NT2/D1 (cell line): ENCODE measurements at regions not wholly inside any gene's neighbourhood (a gene's known extent, or its start where the extent isn't known, plus 50 kb on each side); places are given as distances from the start of the nearest gene placed in this dataset.

Source experiments
- DNase-seq: peaks from one replicate; pipeline ENCODE4 v3.0.0-alpha.2; 2011; ENCODE audit warnings: low read depth, low spot score
- H3K27me3 ChIP-seq: 2 replicates; pipeline ENCODE4 v1.6.0; 2011; ENCODE audit warnings: mild to moderate bottlenecking; ENCODE audit not compliant: insufficient read length, insufficient read depth
- H3K36me3 ChIP-seq: 2 replicates; pipeline ENCODE4 v1.6.1; 2011; ENCODE audit warnings: mild to moderate bottlenecking, low read length, mixed read lengths; ENCODE audit not compliant: insufficient read depth, insufficient read length
- H3K4me1 ChIP-seq: 2 replicates; pipeline ENCODE4 v1.5.1; 2011; ENCODE audit not compliant: insufficient read depth, insufficient read length
- H3K4me3 ChIP-seq: 2 replicates; pipeline ENCODE4 v1.5.1; 2011; ENCODE audit warnings: low read depth; ENCODE audit not compliant: insufficient read length
- H3K9ac ChIP-seq: 2 replicates; pipeline ENCODE4 v1.6.0; 2011; ENCODE audit warnings: low read depth; ENCODE audit not compliant: insufficient read length
- H3K9me3 ChIP-seq: 2 replicates; pipeline ENCODE4 v1.5.1; 2011; ENCODE audit warnings: mild to moderate bottlenecking, low read length; ENCODE audit not compliant: insufficient read depth
- SUZ12 ChIP-seq: IDR thresholded peaks from 2 replicates; pipeline ENCODE4 v1.6.1; 2011; ENCODE audit not compliant: insufficient read length, insufficient read depth; ENCODE audit errors: extremely low read depth
- YY1 ChIP-seq: IDR thresholded peaks from 2 replicates; pipeline ENCODE4 v1.6.1; 2011; ENCODE audit not compliant: insufficient read length, insufficient read depth
- ZNF274 ChIP-seq: IDR thresholded peaks from 2 replicates; pipeline ENCODE4 v1.6.1; 2011; ENCODE audit warnings: mild to moderate bottlenecking, low read depth, low read length

DNA sequence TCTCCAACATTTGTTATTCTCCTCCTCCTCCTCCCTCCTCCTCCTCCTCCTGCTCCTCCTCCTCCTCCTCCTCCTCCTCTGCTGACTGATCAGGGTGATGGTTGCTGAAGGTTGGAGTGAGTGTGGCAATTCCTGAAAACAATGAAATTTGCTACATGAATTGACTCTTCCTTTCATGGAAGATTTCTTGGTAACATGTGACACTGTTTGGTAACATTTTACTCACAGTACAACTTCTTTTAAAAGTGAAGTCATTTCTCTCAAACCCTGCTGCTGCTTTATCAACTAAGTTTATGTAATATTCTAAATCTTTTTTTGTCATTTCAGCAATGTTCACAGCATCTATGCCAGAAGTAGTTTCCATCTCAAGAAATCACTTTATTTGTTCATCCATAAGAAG is 543.0 kb downstream of the MAFB start:
- Histone ChIP-seq H3K4me3 (no peak overlapping the region), H3K27me3 (no peaks in the 10 kb centered on the region), H3K36me3 (no peaks in the 10 kb centered on the region), H3K9me3 (peaks cover 7% of the 10 kb centered on the region; the same call in 1 of the 2 replicates), H3K4me1 (no peaks in the 10 kb centered on the region), H3K9ac (no peak overlapping the region)
- no peak for DNase-seq
- TF ChIP-seq SUZ12 (no peak), YY1 (no peak), ZNF274 (no peak)

DNA sequence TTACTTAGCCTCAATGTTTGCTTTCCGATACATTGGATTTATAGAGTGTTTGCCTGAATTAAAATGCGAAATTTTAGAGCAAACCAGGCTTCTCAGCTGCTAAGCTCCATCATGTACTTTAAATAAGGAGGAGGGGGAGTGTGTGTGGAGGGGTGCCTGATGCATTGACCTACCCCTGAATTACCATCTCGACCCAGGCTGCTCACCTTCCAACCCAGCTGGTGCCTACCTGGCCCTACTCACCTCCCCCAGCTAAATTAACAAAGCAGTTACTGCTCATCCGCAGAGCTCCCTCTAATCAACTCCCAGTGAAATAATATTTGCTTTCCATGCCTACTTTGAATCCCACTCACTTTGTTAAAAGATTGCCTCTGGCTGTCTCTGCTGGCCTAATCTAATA is 544.5 kb downstream of the MAFB start:
- DNase-seq: no peak
- no peak for TF ChIP-seq YY1
- no peak for TF ChIP-seq ZNF274
- TF ChIP-seq SUZ12: no peak
- no peaks in the 10 kb centered on the region for H3K4me1 ChIP-seq
- H3K9ac ChIP-seq: no peak overlapping the region
- no peaks in the 10 kb centered on the region for H3K36me3 ChIP-seq
- H3K4me3 ChIP-seq: no peak overlapping the region
- no peaks in the 10 kb centered on the region for H3K27me3 ChIP-seq
- peaks cover 7% of the 10 kb centered on the region; the same call in 1 of the 2 replicates for H3K9me3 ChIP-seq

DNA sequence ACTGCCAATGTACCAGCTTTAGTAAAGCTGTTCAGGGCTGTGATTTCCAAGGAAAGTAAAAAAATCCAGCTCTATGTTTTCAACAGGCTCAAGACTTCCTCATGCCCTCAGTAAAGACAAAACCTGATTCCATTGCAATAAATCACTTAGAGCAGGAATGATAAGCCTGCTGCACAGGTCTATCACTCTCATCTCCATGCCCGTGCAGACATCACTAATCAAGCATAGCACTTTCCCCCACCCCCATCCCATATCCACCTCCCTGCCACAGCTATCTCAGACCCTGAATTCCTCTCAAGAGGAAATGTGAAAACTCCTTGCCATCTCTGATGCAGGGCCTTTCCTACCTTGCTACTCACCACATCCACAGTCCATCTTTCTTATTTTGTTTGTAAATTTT is 554.9 kb downstream of the MAFB start:
- no peaks in the 10 kb centered on the region for H3K36me3 ChIP-seq
- DNase-seq: no peak
- H3K27me3 ChIP-seq: no peaks in the 10 kb centered on the region
- TF ChIP-seq YY1: no peak
- no peak for TF ChIP-seq SUZ12
- no peak for TF ChIP-seq ZNF274
- 0 out of 2 replicates have a peak, but pooled peaks cover 7% of the 10 kb centered on the region for H3K9me3 ChIP-seq
- H3K9ac ChIP-seq: no peak overlapping the region
- H3K4me1 ChIP-seq: no peaks in the 10 kb centered on the region
- H3K4me3 ChIP-seq: no peak overlapping the region

DNA sequence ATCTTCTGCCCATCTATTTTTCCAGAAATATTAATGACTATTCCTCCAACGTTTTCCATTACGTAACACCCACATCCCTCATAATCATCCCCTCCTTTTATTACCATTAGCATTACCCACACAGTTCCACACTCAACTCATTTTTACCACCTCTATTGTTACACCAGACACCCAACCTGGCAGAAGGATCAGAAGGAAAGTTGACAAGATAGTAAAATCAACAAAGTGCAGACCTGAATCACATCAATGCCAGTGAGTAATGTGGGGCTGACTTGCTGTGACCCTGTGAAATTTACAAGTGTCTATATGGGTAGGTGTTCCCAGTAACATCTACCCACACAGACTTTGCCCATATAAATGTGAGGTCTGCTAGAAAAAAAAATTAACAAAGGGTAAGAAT is 568.2 kb downstream of the MAFB start:
- no peaks in the 10 kb centered on the region for H3K4me1 ChIP-seq
- TF ChIP-seq YY1 (no peak), ZNF274 (no peak)
- no peak overlapping the region for H3K4me3 ChIP-seq
- H3K27me3 ChIP-seq: no peaks in the 10 kb centered on the region
- H3K9me3 ChIP-seq: no peaks in the 10 kb centered on the region
- H3K9ac ChIP-seq: no peak overlapping the region
- DNase-seq: no peak
- no peaks in the 10 kb centered on the region for H3K36me3 ChIP-seq

DNA sequence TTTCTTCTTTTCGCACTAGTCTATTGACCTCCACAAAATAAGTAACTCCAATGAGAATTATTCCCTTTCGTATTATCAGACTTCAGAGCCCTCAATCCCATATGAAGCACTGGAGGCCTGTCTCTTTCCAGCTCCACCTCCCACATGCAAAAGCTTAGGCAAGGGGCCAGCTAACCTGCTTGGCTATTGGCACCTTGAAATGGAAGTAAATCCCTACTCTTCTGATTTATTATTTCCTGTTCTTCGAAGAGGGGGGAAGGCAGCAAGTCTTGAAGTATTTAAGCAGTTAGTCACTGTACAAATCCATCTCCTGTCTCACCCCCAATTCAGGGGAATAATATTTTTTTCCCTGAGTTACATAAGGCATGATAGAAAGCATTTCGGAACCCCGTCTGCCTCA is 577.8 kb downstream of the MAFB start:
- DNase-seq: no peak
- H3K36me3 ChIP-seq: no peaks in the 10 kb centered on the region
- no peaks in the 10 kb centered on the region for H3K9me3 ChIP-seq
- TF ChIP-seq YY1 (no peak), ZNF274 (no peak)
- H3K4me1 ChIP-seq: no peaks in the 10 kb centered on the region
- no peak overlapping the region for H3K4me3 ChIP-seq
- H3K9ac ChIP-seq: no peak overlapping the region
- no peaks in the 10 kb centered on the region for H3K27me3 ChIP-seq

DNA sequence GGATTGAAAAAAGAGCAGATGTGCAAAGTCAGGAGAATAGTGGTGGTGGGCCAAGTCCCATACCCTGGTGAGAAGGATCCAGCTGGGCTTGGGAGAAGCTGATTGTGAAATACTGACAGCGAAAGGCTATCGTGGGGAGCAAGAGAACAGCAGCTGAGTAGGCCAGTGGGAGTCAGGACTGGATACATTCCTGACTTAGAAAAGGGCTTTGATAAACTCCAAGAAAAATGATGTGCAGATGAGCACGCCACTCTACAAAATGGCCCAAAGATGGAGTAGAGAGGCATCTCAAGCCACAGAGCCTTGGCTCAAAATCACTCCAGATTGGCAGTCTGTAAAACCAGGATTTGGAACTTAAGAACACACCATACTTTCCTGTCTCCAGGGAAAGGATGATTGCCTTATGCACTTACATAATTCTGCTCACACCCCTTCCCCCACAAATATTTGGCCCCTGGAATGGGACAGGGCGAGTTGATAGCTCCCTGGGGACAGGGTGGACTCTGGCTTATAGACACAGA is 578.7 kb downstream of the MAFB start:
- H3K4me3 ChIP-seq: no peak overlapping the region
- no peaks in the 10 kb centered on the region for H3K4me1 ChIP-seq
- TF ChIP-seq ZNF274 (no peak), SUZ12 (no peak), YY1 (no peak)
- H3K27me3 ChIP-seq: no peaks in the 10 kb centered on the region
- no peaks in the 10 kb centered on the region for H3K9me3 ChIP-seq
- no peak for DNase-seq
- no peaks in the 10 kb centered on the region for H3K36me3 ChIP-seq
- no peak overlapping the region for H3K9ac ChIP-seq

DNA sequence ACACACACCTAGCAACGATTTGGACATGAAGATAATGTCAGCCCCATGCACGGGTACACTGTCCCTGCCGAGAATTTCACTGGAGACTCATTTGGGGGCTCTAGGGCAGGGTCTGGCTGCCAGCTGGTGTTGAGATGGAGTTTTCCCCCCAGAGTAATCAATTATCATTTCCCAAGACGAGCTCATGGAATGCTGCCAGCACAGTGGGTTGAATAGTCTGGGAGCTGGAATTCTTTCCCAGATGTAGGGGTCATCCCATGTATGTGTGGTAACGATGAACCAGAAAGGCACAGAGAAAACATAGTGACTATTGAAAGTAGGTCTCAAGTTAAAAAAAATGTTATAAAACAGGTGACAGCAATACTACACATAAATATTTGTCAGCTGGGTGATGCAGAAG is 579.9 kb downstream of the MAFB start:
- no peaks in the 10 kb centered on the region for H3K36me3 ChIP-seq
- no peak overlapping the region for H3K4me3 ChIP-seq
- DNase-seq: no peak
- H3K4me1 ChIP-seq: no peaks in the 10 kb centered on the region
- H3K27me3 ChIP-seq: no peaks in the 10 kb centered on the region
- H3K9me3 ChIP-seq: no peaks in the 10 kb centered on the region
- no peak overlapping the region for H3K9ac ChIP-seq
- no peak for TF ChIP-seq YY1
- TF ChIP-seq ZNF274: no peak
- TF ChIP-seq SUZ12: no peak

DNA sequence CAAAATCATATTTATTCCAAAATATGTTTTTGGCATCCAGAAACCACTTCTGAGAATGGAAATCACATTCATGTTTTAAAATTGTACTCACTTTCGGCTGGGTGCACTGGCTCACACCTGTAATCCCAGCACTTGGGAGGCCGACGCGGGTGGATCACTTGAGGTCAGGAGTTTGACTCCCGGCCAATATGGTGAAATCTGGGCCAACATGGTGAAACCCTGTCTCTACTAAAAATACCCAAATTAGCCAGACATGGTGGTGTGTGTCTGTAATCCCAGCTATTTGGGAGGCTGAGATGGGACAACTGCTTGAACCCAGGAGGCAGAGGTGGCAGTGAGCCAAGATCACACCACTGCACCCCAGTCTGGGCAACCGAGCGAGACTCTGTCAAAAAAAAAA is 580.7 kb downstream of the MAFB start:
- no peaks in the 10 kb centered on the region for H3K36me3 ChIP-seq
- no peak overlapping the region for H3K9ac ChIP-seq
- TF ChIP-seq ZNF274: no peak
- TF ChIP-seq YY1: no peak
- no peak for TF ChIP-seq SUZ12
- DNase-seq: no peak
- no peaks in the 10 kb centered on the region for H3K4me1 ChIP-seq
- no peaks in the 10 kb centered on the region for H3K27me3 ChIP-seq
- no peaks in the 10 kb centered on the region for H3K9me3 ChIP-seq
- no peak overlapping the region for H3K4me3 ChIP-seq
